NCI-H2196 (cell line): ENCODE measurements at regions not wholly inside any gene's neighbourhood (a gene's known extent, or its start where the extent isn't known, plus 50 kb on each side); places are given as distances from the start of the nearest gene placed in this dataset.
"Not testable (repeated sequence)": the region's sequence is repeated elsewhere in the genome, so short reads cannot be mapped to it uniquely, and the experiment has no call there.

Experiments used
- DNase-seq: peaks from one replicate; lab custom pipeline; 2025; ENCODE audit not compliant: unreplicated experiment; lab: John Stamatoyannopoulos, UW

DNA sequence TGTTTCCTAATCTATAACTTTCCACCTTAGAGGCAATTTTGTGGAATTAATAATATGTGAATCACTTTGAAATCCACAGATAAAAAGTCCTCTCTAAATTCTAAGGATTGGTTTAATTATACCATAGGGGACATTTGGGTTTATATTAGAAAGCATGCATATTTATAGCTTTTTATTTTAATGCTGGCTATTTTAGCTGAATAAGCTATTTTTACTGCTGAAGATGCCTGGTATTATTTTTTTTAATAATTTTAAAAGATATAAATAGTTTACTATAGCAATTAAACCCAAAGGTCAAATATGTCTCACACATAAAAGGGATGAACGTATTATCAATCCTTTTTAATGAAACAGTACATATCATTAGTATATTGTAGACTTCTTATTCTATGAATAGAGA, 415.4 kb downstream of the MAGEB5 start:
- DNase-seq: no peak

DNA sequence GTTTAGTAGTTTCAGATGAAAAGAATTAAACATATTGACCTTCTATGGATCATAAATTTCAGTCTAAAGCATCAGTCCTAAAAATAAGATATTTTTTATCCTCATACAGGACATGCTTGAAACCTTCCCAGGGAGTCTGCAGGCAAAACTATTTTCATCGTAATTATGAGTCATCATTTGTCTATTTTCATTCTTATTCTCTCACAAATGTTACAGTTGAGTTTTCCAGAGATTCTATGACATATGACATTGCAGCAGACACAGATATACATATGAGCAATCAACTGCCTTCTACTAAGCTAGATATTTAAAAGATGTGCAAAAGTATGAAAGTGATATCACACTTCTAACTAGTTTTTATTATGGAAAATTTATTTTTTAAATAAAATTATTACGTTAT, 398.0 kb downstream of the MAGEB5 start:
- no peak for DNase-seq

DNA sequence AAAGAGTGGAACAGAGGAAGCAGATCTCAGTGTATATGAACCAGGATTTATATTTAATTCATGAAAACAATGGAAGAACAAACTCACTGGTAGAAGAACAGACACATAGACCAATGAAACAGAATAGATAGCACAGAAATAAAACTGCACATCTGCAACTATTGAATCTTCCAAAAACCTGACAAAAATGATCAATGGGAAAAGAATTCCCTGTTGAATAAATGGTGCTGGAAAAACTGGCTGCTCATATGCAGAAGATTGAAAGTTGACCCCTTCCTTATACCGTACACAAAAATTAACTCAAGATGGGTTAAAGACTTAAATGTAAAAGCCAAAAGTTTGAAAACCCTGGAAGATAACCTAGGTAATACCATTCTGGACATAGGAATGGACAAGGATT, 391.0 kb downstream of the MAGEB5 start:
- DNase-seq: no peak

DNA sequence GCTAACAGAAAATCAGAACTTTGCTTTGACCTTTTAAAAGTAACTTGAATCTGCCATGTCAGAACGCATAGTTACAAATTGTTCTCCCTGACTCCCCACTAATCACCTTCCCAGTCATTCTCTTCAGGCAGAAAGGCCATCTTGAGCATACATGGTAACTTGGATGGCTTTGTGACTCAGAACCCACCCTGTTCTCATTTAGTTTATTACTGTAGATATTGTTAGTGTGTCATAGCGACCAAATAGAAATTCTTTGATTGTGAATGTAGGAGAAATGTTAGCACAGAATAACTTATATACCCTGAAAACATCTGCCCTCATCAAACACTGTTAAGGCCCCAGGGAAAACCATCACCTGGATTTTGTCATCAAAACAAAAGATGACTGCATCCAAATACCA, 382.0 kb downstream of the MAGEB5 start:
- DNase-seq: no peak

DNA sequence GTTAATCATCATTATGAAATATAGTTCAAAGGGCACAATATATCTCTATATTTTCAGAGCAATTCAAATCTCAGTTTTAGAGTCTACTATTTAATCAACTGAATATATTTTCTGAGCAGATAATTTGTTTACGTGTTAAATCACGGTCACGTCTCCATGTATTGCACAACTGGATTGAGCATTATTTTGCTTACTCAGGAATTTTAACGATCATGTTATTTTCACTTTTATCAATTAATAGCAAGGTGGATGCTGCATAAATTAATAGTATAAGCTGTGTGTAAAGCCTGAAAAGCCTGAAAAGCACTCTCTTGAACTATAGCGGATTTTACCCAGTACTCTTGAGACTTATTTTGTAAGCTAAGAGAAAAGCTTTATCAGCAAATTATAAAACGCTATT, 374.9 kb downstream of the MAGEB5 start:
- DNase-seq: no peak

DNA sequence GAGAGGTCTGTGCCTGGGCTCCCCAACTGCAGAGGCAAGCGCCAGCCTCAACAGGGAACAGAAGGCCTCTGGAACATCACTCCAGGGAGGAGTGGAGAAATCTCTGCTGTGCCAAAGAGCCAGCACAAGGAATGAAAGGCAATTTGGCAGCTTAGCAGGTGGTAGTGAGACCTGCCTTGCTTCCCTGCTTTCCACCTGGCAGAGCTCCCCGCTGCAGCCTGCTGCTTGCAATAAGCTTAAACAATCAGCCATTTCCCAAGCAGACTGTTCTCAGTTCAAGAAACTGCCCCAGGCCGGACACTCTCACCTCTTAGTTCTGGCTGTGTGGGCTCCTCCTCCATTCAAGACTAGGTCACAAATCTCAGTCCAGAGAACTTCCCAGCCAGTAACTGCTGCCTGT, 370.6 kb downstream of the MAGEB5 start:
- DNase-seq: no peak

DNA sequence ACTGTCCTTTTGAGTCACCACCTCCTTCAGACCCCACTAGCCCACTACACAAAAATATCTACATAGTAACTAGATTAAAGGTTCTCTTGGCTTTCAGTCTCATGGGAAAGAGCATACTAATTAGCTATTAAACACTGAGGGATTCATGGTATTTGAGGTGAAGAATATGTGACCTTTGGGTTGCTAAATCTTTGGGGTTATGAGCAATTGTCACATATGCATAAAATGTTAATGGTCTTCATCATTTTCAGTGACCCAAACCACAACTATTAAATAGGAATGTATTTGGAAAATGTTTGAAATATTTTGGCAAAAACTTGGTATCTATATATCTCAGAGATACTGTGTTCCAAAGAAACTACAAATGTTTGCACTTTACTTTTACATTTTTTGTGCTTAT, 365.1 kb downstream of the MAGEB5 start:
- DNase-seq: no peak

DNA sequence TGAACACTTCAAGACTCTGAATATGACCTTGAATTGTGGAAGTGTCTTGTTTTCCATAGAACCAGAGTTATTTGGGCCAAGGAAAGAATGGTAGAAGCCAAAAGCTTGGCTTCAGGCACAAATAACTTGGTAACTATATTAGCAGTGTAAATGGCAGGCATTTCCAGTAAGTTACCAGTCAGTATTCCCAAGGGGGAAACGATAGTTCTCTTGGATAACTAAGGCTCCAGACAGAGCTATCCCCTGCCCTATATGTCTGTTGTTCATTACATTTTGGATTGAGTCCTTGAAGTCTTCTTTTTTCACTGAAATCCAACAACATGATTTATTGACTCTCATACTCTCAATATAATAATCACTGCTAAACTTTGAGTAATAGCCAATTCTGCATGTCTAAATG, 364.1 kb downstream of the MAGEB5 start:
- DNase-seq: no peak

DNA sequence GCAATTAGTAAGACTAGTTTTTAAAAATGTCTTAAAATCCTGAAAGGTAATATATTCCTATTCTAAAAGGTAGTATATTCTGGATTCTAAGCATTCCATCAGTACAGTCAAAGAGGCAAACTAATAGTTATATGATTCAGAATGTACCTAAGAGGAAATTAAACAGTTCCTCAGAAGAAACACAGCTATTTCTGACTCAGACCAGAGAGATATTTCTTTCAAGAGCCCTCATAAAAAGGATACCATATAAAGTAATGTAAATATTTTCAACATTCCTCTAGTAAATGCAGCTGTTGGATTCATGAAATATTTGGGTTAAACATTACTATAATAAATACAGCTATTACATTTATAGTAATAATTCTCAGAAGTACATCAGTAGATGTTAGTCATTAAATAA, 358.3 kb downstream of the MAGEB5 start:
- no peak for DNase-seq

DNA sequence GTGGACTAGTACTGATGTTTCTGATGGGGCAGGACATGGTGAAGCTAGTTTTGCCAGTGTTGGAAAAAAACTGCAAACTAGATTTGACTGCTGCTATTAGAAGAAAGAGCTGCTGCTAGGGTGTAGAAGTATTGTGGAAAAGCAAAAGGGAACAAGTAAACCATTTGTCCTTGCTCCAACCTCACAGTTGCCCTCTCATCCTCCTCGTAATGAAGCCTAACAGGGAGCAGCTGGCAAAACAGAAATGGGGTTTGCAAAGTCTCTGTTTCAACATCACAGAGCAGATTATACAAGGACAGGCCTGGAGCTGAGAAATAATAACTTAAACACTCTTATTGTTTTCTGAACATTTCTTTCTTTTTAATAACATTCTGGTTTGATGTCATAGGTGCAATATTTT, 346.2 kb downstream of the MAGEB5 start:
- DNase-seq: no peak

DNA sequence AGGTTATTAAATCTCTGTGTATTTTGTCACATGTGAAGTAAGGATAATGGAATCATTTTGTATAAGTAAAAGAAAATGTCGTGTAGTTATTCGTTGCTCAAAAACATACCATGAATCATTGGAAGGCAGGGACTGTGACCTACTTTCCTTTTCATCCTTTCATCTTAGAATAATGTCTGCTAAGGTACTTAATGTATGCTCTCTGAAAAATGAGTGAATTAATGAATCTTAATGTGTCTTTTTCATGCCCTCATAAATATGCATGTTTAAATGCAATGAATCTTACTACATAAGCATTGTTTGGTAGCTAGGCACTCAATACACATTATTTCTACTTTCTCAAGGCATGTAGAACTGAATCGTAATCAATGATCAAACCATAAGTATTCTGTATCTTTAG, 343.9 kb downstream of the MAGEB5 start:
- no peak for DNase-seq

DNA sequence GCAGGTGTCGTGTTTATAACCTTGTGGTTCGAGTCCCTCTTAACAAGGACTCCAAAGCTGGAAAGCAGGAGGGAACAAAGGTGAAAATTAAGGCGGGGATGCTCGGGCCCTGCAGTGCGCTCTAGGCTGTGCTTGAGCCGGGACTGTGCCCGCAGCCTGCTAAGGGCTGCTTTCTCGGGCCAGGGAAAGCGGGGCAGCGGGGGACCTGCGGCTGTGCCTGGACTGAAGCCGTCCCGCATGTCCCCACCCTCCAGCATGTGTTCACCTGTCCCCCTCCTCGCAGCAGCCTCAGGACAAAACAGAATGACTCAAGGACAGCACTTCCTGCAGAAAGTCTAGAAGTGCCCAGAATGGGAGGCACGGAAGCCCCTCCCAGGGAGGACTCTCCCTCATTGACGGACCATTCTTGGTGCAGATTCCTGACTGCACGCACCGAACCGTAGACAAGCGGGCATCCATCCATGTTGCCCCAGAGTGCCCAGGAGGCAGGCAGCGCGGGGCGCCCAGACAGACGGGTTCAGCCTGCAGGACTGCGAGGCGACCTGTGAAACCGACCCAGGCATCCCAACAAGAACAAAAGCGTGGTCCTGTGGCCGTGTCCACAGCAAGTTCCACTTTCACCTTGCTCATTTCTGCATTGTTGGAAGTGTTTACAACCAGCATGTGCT, 342.9 kb downstream of the MAGEB5 start:
- DNase-seq: no peak

DNA sequence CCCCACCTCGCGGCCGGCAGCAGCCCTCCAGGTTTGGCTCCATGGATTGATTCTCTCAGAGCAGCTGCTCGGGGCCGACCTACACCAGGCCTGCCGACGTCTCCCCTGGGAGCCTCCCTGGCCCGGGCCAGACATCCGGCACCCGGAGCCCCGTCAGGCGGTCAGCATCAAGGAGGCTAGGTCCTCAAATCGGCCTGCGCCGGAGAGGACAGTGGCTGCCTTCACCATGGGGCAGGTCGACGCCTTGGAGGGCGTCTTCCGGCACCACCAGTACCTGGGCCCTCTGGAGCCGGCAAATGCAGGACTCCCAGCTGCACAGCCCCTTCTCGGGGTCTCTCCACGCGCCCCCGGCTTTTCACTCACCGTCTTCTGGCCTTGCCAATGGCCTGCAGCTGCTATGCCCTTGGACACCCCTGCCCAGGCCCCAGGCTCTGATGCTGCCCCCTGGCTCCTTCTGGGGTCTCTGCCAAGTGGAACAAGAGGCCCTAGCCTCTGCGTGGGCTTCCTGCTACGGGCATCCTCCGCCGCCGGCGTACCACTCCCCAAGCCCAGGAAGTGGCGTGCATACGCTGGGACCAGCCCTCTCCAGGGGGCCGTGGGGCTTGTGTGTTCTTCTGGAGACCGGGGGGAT, 341.8 kb downstream of the MAGEB5 start:
- no peak for DNase-seq

DNA sequence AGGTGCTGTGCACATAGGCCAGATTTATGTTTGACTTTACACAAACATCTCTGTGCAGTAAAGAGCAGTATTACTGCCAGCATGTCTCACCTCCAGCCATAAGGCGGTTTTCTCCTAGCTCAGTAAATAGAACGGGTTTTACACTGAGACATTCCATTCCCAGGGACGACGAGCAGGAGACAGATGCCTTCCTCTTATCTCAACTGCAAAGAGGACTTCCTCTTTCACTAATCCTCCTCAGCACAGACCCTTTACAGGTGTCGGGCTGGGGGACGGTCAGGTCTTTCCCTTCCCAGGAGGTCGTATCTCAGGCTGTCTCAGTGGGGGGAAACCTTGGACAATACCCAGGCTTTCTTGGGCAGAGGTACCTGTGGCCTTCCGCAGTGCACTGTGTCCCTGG, 309.8 kb downstream of the MAGEB5 start:
- not testable (repeated sequence) for DNase-seq

DNA sequence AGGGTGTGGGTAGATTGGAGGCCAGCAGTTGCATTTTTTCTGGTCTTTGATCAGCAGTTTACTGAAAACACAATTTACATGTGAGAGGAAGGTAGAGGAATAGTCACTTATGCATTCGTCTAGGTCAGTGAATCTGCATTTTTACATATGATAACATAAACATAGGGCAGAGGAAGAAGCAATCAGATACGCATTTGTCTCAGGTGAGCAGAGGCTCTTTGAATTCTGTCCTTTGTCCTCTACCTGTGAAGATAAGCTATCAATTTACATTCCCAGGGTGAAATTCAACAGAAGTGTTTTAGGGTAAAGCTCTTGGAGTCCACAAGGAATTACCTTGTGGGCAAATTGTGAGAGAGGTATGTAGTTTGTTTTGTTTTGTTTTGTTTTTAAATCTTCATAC, 306.5 kb downstream of the MAGEB5 start:
- DNase-seq: no peak

DNA sequence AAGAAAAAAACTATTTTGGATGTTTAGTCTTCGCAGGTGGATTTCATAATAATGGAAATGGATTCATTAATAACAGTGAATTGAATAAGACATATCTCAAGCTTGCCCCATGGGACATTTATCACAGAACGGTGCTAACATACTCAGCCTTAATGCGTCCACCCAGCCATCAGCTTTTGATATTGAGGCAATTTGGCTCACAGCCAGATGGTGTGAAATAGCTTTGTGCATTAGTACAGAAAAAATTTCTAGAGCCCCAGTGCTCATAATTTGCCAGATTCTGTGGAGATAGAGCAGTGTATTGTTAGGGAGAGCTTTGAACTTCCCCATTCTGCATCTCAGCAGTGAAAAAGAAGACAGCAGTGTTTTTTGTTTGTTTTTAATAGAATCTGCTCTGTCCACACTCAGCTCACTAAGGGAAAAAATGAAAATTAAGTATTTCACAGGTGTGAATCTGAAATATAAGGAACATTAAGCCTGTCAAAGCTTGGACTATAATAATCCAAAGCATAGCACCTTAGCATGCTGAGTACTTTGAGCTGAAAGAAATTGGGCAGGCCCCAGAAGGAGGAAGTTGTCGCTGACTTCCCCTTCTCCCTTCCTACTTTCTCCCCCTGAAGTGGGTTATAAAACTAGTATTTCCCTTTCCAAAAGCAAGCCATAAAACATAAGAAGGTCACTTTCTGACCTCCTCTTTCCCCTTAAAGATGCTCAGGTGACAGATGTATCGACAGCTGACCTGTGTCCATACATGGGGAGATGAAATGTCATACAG, 295.8 kb downstream of the MAGEB5 start:
- DNase-seq: no peak

DNA sequence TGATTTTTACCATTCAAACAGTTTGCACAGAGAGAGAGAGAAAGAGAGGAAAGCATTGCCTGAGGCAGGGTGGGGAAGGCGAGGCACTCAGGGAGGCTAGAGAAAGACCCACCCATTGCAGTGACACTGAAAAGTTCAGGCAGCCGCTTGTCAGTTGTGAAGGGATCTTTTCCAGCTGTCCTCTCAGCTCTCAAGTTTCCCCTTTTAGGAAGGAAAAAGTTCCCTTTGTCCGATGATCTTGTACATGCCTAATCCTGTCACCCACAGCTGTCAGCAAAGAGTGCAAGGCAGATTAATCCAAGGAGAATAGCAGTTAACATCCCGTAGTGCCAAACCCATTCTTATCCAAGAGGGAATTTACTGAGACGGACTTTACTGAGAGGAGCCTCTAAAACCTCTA, 255.0 kb downstream of the MAGEB5 start:
- DNase-seq: no peak

DNA sequence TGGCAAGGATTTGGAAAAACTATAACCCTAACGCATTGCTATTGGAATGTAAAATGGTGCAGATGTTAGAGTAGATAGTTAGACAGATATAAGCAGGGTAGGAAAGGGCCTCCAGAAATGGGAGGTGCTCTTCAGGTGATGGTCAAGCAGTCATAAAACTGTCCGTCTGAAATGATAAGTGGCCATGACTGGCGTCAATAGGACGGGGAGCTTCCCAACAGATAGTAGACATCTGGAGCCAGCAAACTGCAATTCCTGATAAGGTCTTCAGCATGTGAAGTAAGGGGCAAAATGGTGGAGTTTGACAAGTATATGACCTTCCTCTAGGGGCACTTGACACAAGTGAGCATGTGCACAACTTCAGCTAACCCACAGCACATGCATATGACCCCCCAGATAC, 250.4 kb downstream of the MAGEB5 start:
- no peak for DNase-seq

DNA sequence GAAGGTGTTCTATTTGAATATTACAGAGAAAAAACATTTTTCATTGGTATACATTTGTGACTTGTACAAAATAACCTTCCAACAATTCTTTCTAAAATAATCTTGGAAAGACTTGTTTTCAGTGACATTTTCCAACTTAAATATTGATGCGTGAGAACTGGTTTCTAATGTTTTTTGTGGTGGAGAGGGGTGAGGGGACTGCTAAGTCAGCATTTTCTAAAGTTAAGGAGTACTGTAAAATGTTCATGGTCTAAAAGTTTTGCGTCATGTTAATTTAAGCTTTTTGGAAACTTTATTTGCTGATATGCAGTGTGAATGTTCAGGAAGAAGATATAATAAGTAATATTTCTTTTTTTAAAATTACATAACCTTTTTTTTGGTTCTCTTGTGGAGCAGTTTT, 229.3 kb downstream of the MAGEB5 start:
- no peak for DNase-seq

DNA sequence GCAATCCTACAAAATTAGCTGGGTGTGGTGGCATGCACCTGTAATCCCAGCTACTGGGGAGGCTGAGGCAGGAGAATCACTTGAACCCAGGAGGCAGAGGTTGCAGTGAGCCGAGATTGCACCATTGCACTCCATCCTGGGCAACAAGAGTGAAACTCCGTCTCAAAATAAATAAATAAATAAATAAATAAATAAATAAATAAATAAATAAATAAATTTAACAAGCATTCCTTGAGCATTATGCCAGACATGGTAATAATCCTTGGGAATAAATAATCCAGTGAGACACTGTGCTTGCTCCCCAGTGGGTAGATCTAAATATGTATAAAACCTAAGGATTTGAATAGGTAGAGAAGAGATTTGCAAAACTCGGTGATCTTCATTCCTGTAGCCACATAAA, 228.4 kb downstream of the MAGEB5 start:
- not testable (repeated sequence) for DNase-seq

DNA sequence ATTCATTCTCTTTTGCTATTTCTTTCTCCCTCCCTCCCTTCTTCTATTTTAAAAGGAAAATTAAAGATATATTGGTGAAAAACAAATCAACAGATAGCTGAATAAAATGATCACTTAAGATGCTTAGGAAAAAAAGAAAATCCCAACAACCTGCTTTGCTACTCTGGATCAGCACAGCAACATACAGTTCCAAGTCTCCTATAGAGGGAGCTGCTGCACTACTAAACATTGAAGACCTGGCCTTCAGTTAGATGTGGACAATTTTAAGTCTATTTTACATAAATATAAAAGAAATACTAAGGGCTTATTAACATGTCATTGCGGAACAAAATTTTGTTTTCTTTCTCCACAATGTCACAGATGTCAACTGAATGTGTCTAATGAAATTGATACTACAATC, 226.4 kb downstream of the MAGEB5 start:
- DNase-seq: no peak

DNA sequence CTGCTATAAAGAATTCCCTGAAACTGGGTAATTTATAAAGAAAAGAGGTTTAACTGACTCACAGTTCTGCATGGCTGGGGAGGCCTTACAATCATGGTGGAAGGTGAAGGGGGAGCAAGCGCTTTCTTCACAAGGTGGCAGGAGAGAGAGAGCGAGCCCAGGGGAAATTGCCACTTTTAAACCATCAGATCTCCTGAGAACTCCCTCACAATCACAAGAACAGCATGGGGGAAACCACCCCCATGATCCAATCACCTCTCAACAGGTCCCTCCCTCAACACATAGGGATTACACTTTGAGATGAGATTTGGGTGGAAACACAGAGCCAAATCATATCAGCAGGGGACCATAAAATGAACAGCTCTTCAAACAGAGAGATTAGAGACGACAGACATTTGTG, 198.6 kb downstream of the MAGEB5 start:
- DNase-seq: no peak
